Liver (tissue), 3 donors: ENCODE measurements at regions not wholly inside any gene's neighbourhood (a gene's known extent, or its start where the extent isn't known, plus 50 kb on each side); places are given as distances from the start of the nearest gene placed in this dataset.

Experiments
- CTCF ChIP-seq: fragments of 150-350 bp; IDR thresholded peaks from 2 replicates; pipeline ENCODE4 v1.5.1; 2017; ENCODE audit warnings: improper control_type of control experiment, low read depth, low read length; ENCODE audit not compliant: missing input control
- EGR1 ChIP-seq, 2 donors: IDR thresholded peaks; 2 replicates each; pipeline ENCODE4 v1.6.1; 2016 to 2018; ENCODE audit warnings: antibody characterized with exemption in 2 of 2, low read depth in 2 of 2
- FOXA1 ChIP-seq: IDR thresholded peaks from 2 replicates; pipeline ENCODE4 v1.6.1; 2016; ENCODE audit warnings: antibody characterized with exemption
- JUND ChIP-seq, 2 donors: IDR thresholded peaks; 2 replicates each; pipeline ENCODE4 v1.6.1; 2016; ENCODE audit warnings: antibody characterized with exemption in 2 of 2
- NR2F2 ChIP-seq: IDR thresholded peaks from 2 replicates; pipeline ENCODE4 v1.6.1; 2016; ENCODE audit warnings: antibody characterized with exemption
- RAD21 ChIP-seq, 2 donors: IDR thresholded peaks; 2 replicates each; pipeline ENCODE4 v1.6.1; 2016; ENCODE audit warnings: antibody characterized with exemption in 2 of 2, mild to moderate bottlenecking in 2 of 2
- REST ChIP-seq: IDR thresholded peaks from 2 replicates; pipeline ENCODE4 v1.6.1; 2016; ENCODE audit warnings: antibody characterized with exemption, mild to moderate bottlenecking
- SP1 ChIP-seq: IDR thresholded peaks from 2 replicates; pipeline ENCODE4 v1.6.1; 2018; ENCODE audit warnings: antibody characterized with exemption, mild to moderate bottlenecking
- TAF1 ChIP-seq: conservative IDR thresholded peaks from 2 replicates; pipeline ENCODE4 v1.6.1; 2016; ENCODE audit warnings: antibody characterized with exemption, mild to moderate bottlenecking
- YY1 ChIP-seq: IDR thresholded peaks from 2 replicates; pipeline ENCODE4 v1.6.1; 2016; ENCODE audit warnings: antibody characterized with exemption, mild to moderate bottlenecking
- TF ChIP-seq, protein P1 (sequence below): IDR thresholded peaks from 2 replicates; pipeline ENCODE4 v1.6.1; 2016; ENCODE audit warnings: antibody characterized with exemption
- donor health status: healthy.
- donor health status: healthy.

- TF ChIP-seq RAD21 (IDR thresholded peaks at IDR 0.05) (no peak), JUND (IDR thresholded peaks at IDR 0.05) (no peak), CTCF (no peak), SP1 (no peak), TAF1 (no peak), FOXA1 (no peak), REST (no peak), YY1 (no peak), EGR1 (IDR thresholded peaks at IDR 0.05; ENCODE audit: low read depth in 2 of 2) (no peak), NR2F2 (no peak)
- TF ChIP-seq, protein P1, sequence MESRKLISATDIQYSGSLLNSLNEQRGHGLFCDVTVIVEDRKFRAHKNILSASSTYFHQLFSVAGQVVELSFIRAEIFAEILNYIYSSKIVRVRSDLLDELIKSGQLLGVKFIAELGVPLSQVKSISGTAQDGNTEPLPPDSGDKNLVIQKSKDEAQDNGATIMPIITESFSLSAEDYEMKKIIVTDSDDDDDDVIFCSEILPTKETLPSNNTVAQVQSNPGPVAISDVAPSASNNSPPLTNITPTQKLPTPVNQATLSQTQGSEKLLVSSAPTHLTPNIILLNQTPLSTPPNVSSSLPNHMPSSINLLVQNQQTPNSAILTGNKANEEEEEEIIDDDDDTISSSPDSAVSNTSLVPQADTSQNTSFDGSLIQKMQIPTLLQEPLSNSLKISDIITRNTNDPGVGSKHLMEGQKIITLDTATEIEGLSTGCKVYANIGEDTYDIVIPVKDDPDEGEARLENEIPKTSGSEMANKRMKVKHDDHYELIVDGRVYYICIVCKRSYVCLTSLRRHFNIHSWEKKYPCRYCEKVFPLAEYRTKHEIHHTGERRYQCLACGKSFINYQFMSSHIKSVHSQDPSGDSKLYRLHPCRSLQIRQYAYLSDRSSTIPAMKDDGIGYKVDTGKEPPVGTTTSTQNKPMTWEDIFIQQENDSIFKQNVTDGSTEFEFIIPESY: no peak
Observed at GRCh38 chr3:150083655-150084042, 113.0 kb upstream of the PFN2 start.
